T-helper 1 cell (primary cell): ENCODE measurements at regions not wholly inside any gene's neighbourhood (a gene's known extent, or its start where the extent isn't known, plus 50 kb on each side); places are given as distances from the start of the nearest gene placed in this dataset.

Source experiments
- DNase-seq, 5 donors: peaks; one replicate each; pipeline ENCODE4 v3.0.0-alpha.2; 2012 to 2020

GRCh38 chr6:138008791-138009190 lies 98.4 kb downstream of the PERP start:
- no peak for DNase-seq

- DNase-seq = no peak
Measured at GRCh38 chr6:138011413-138011812, 95.8 kb downstream of the PERP start.

- no peak for DNase-seq
Measured at GRCh38 chr6:138012682-138013081, 94.5 kb downstream of the PERP start.

- DNase-seq = no peak
Measured at GRCh38 chr6:138013959-138014358, 93.3 kb downstream of the PERP start.

- DNase-seq = no peak
Measured at GRCh38 chr6:138017166-138017757, 90.0 kb downstream of the PERP start.

- no peak for DNase-seq
Measured at GRCh38 chr6:138018297-138018696, 88.9 kb downstream of the PERP start.

GRCh38 chr6:138025528-138025978 lies 81.7 kb downstream of the PERP start:
- DNase-seq = no peak

- no peak for DNase-seq
Measured at GRCh38 chr6:138026342-138026741, 80.9 kb downstream of the PERP start.

GRCh38 chr6:138028893-138029292 lies 78.3 kb downstream of the PERP start:
- no peak for DNase-seq

- DNase-seq = no peak
Measured at GRCh38 chr6:138030872-138031271, 76.3 kb downstream of the PERP start.

GRCh38 chr6:138031417-138031816 lies 75.8 kb downstream of the PERP start:
- DNase-seq = no peak

- DNase-seq = peak in 1 of 5 donors; percentile 7
Measured at GRCh38 chr6:138031850-138032249, 75.4 kb downstream of the PERP start.

GRCh38 chr6:138032571-138032970 lies 74.6 kb downstream of the PERP start:
- DNase-seq = no peak

- no peak for DNase-seq
Measured at GRCh38 chr6:138034229-138034628, 73.0 kb downstream of the PERP start.

GRCh38 chr6:138035070-138035469 lies 72.1 kb downstream of the PERP start:
- no peak for DNase-seq

- DNase-seq = no peak
Measured at GRCh38 chr6:138036111-138036510, 71.1 kb downstream of the PERP start.

GRCh38 chr6:138037009-138037504 lies 70.2 kb downstream of the PERP start:
- DNase-seq = no peak

GRCh38 chr6:138038142-138038870 lies 68.9 kb downstream of the PERP start:
- DNase-seq = no peak
